Testis (tissue), 2 donors: ENCODE measurements at regions not wholly inside any gene's neighbourhood (a gene's known extent, or its start where the extent isn't known, plus 50 kb on each side); places are given as distances from the start of the nearest gene placed in this dataset.

Source experiments
- DNase-seq: peaks from one replicate; pipeline ENCODE4 v3.0.0-alpha.2; 2019
- H3K27ac ChIP-seq, 2 donors: fragments of 200-600 bp; sonication (generic); one replicate each; pipeline ENCODE4 v1.5.1; 2019
- H3K27me3 ChIP-seq: fragments of 200-600 bp; sonication (generic); one replicate; pipeline ENCODE4 v1.5.1; 2019
- H3K36me3 ChIP-seq: fragments of 200-600 bp; sonication (generic); one replicate; pipeline ENCODE4 v1.5.1; 2017; ENCODE audit warnings: low read depth; ENCODE audit errors: missing control alignments
- H3K4me1 ChIP-seq: fragments of 200-600 bp; sonication (generic); one replicate; pipeline ENCODE4 v1.5.1; 2019
- H3K4me3 ChIP-seq, 2 donors: fragments of 200-600 bp; sonication (generic); one replicate each; pipeline ENCODE4 v1.5.1; 2017 to 2019
- H3K9me3 ChIP-seq: fragments of 200-600 bp; sonication (generic); one replicate; pipeline ENCODE4 v1.5.1; 2017
- CTCF ChIP-seq, 3 experiments: fragments of 450-650 bp in 2 of 3; fragments of 200-600 bp in 1 of 3; sonication (generic) in 1 of 3; IDR thresholded peaks; one replicate each; pipeline ENCODE4 v1.5.1; 2016 to 2019; ENCODE audit warnings: antibody characterized with exemption in 3 of 3, mild to moderate bottlenecking in 2 of 3, moderate library complexity in 1 of 3
- POLR2A ChIP-seq: fragments of 450-650 bp; IDR thresholded peaks from one replicate; pipeline ENCODE4 v1.6.1; 2017; ENCODE audit warnings: antibody characterized with exemption, mild to moderate bottlenecking, moderate library complexity
- WGBS, 2 donors: methylation state at CpG; one replicate each; pipeline ENCODE4 v1.1.5; 2018; 5-methylcytosine and 5-hydroxymethylcytosine counted together
- intact Hi-C: fragments of 100-400 bp; cut with DNase I; formaldehyde crosslinking; loops from one replicate; pipeline ENCODE4 v1.15.1; 2023; ENCODE audit warnings: low total_unique reads

- H3K27me3 ChIP-seq = no peaks in the 10 kb centered on the region
- no peaks in the 10 kb centered on the region for H3K9me3 ChIP-seq
- no peak overlapping the region for H3K4me3 ChIP-seq
- H3K4me1 ChIP-seq = no peaks in the 10 kb centered on the region
- TF ChIP-seq POLR2A (no peak), CTCF (IDR thresholded peaks at IDR 0.05) (no peak)
- WGBS, 2 donors = 86 to 90% methylated on average over 3 of the region's 3 CpGs
- no peak overlapping the region for H3K27ac ChIP-seq
- DNase-seq = no peak
- intact Hi-C loops = no loop called here
- no peaks in the 10 kb centered on the region for H3K36me3 ChIP-seq
Measured at GRCh38 chr11:26942356-26942755, 51.6 kb upstream of the FIBIN start.

- intact Hi-C loops = no loop called here
- WGBS, 2 donors = 93 to 95% methylated on average over 3 of the region's 3 CpGs
- H3K9me3 ChIP-seq = no peaks in the 10 kb centered on the region
- DNase-seq = no peak
- H3K4me3 ChIP-seq = no peak overlapping the region
- TF ChIP-seq POLR2A (no peak), CTCF (IDR thresholded peaks at IDR 0.05) (no peak)
- no peaks in the 10 kb centered on the region for H3K36me3 ChIP-seq
- no peaks in the 10 kb centered on the region for H3K27me3 ChIP-seq
- no peaks in the 10 kb centered on the region for H3K4me1 ChIP-seq
- H3K27ac ChIP-seq = no peak overlapping the region
Measured at GRCh38 chr11:26943636-26944035, 50.3 kb upstream of the FIBIN start.
